ENCODE measurements at regions not wholly inside any gene's neighbourhood (a gene's known extent, or its start where the extent isn't known, plus 50 kb on each side); places are given as distances from the start of the nearest gene placed in this dataset.
"Not testable (repeated sequence)": the region's sequence is repeated elsewhere in the genome, so short reads cannot be mapped to it uniquely, and the experiment has no call there.

DNA sequence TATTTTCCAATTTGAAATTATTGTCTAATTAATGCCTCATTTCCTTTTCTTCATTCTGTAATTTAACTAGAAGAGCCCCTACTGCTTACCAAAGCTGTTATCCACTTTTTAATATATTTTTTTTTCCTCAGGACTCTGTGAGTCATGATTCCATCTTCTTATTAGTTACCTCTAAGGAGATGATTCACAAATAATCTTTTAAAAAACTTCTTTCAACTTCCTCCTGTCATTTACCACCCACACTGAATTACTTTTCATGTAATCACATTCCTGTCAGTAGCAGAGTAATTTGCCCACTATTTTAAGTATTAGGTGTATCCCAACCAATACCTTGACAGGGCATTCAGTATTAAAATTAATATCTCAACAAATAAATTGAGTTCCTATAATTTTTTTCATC, 470.9 kb upstream of the ADGRL3 start:
- no peak for DNase-seq
- Mint-ChIP-seq H3K4me1 (ENCODE audit: low read depth, unreplicated experiment) (no peaks in the 10 kb centered on the region), H3K4me3 (ENCODE audit: unreplicated experiment) (no peak overlapping the region), H3K36me3 (ENCODE audit: unreplicated experiment) (no peaks in the 10 kb centered on the region), H3K27me3 (ENCODE audit: unreplicated experiment) (no peaks in the 10 kb centered on the region), H3K27ac (ENCODE audit: unreplicated experiment) (no peak overlapping the region), H3K9me3 (ENCODE audit: unreplicated experiment) (no peaks in the 10 kb centered on the region)
- TF ChIP-seq, protein P1, sequence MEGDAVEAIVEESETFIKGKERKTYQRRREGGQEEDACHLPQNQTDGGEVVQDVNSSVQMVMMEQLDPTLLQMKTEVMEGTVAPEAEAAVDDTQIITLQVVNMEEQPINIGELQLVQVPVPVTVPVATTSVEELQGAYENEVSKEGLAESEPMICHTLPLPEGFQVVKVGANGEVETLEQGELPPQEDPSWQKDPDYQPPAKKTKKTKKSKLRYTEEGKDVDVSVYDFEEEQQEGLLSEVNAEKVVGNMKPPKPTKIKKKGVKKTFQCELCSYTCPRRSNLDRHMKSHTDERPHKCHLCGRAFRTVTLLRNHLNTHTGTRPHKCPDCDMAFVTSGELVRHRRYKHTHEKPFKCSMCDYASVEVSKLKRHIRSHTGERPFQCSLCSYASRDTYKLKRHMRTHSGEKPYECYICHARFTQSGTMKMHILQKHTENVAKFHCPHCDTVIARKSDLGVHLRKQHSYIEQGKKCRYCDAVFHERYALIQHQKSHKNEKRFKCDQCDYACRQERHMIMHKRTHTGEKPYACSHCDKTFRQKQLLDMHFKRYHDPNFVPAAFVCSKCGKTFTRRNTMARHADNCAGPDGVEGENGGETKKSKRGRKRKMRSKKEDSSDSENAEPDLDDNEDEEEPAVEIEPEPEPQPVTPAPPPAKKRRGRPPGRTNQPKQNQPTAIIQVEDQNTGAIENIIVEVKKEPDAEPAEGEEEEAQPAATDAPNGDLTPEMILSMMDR (IDR thresholded peaks at IDR 0.05; ENCODE audit: partially characterized antibody, unreplicated experiment) = no peak

DNA sequence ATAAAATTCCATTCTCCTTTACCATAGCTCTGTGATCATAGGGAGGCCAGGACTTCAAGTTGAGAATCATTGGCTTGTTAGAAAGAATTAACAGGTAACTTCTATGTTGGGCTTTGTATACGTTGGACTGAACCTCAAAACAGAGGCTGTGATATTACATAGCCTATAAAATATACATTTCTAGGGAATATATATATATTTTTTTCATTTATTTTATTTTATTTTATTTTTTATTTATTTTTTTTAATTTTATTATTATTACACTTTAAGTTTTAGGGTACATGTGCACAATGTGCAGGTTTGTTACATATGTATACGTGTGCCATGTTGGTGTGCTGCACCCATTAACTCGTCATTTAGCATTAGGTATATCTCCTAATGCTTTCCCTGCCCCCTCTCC, 470.4 kb upstream of the ADGRL3 start:
- H3K9me3 Mint-ChIP-seq (ENCODE audit: unreplicated experiment); H3K4me1 Mint-ChIP-seq (ENCODE audit: low read depth, unreplicated experiment); H3K27ac Mint-ChIP-seq (ENCODE audit: unreplicated experiment); DNase-seq; H3K27me3 Mint-ChIP-seq (ENCODE audit: unreplicated experiment); H3K4me3 Mint-ChIP-seq (ENCODE audit: unreplicated experiment); H3K36me3 Mint-ChIP-seq (ENCODE audit: unreplicated experiment): not testable (repeated sequence)

GRCh38 chr4:60737858-60738257, 462.3 kb upstream of the ADGRL3 start:
- H3K4me3 Mint-ChIP-seq (ENCODE audit: unreplicated experiment) = no peak overlapping the region
- no peaks in the 10 kb centered on the region for H3K27me3 Mint-ChIP-seq (ENCODE audit: unreplicated experiment)
- no peaks in the 10 kb centered on the region for H3K36me3 Mint-ChIP-seq (ENCODE audit: unreplicated experiment)
- DNase-seq = no peak
- no peaks in the 10 kb centered on the region for H3K9me3 Mint-ChIP-seq (ENCODE audit: unreplicated experiment)
- no peak overlapping the region for H3K27ac Mint-ChIP-seq (ENCODE audit: unreplicated experiment)
- TF ChIP-seq, protein P1 (IDR thresholded peaks at IDR 0.05; ENCODE audit: partially characterized antibody, unreplicated experiment) = no peak
- no peaks in the 10 kb centered on the region for H3K4me1 Mint-ChIP-seq (ENCODE audit: low read depth, unreplicated experiment)

DNA sequence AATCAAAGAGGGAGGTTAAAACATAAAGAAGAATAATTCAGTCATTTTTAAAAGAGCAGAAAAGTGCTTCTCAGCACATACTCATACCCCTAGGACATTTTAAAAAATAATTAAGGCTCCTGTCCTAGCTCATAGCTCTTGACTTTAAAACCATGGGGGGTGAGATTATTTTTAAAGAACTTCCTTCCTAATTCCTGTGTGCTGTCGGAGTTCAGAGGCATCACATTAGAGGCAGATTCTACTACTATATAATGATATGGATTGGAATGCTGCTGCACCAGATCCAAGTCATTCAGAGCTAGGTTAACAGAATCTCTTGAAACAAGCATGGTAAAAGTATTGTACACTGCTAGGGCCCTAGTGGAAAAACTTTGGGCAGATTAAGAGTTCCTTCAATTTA, 456.5 kb upstream of the ADGRL3 start:
- Mint-ChIP-seq H3K9me3 (ENCODE audit: unreplicated experiment) (no peaks in the 10 kb centered on the region), H3K36me3 (ENCODE audit: unreplicated experiment) (no peaks in the 10 kb centered on the region), H3K4me3 (ENCODE audit: unreplicated experiment) (no peak overlapping the region), H3K4me1 (ENCODE audit: low read depth, unreplicated experiment) (no peaks in the 10 kb centered on the region), H3K27ac (ENCODE audit: unreplicated experiment) (no peak overlapping the region), H3K27me3 (ENCODE audit: unreplicated experiment) (peaks cover 3% of the 10 kb centered on the region)
- DNase-seq = no peak
- TF ChIP-seq, protein P1 (IDR thresholded peaks at IDR 0.05; ENCODE audit: partially characterized antibody, unreplicated experiment) = no peak

DNA sequence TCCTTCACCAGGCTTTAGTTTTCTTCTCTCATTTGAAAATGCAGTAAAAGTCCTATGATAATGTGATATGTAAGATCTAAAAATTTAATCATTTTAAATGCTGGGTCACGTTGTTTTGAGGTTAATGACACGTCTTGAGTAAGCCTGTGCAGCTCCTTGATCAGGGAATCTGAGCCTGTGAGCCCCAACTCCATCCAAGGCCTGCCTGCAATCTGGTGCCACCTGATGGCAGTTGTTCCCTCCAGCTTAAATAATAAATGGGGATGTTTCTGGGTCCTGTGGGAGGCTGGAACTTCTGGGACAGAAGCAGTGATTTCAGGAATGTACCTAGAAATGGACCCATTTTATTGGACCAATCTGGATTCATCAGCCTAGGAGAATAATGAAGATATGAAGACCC, 455.4 kb upstream of the ADGRL3 start:
- TF ChIP-seq, protein P1 (IDR thresholded peaks at IDR 0.05; ENCODE audit: partially characterized antibody, unreplicated experiment) = no peak
- no peaks in the 10 kb centered on the region for H3K36me3 Mint-ChIP-seq (ENCODE audit: unreplicated experiment)
- H3K4me1 Mint-ChIP-seq (ENCODE audit: low read depth, unreplicated experiment) = no peaks in the 10 kb centered on the region
- H3K27me3 Mint-ChIP-seq (ENCODE audit: unreplicated experiment) = peaks cover 3% of the 10 kb centered on the region
- H3K9me3 Mint-ChIP-seq (ENCODE audit: unreplicated experiment) = no peaks in the 10 kb centered on the region
- H3K4me3 Mint-ChIP-seq (ENCODE audit: unreplicated experiment) = no peak overlapping the region
- no peak overlapping the region for H3K27ac Mint-ChIP-seq (ENCODE audit: unreplicated experiment)
- DNase-seq = no peak
